Fibroblast of skin of right quadriceps (primary cell): ENCODE measurements at regions not wholly inside any gene's neighbourhood (a gene's known extent, or its start where the extent isn't known, plus 50 kb on each side); places are given as distances from the start of the nearest gene placed in this dataset.

Experiments used
- DNase-seq: peaks from one replicate; pipeline ENCODE4 v3.0.0-alpha.2; 2013

GRCh38 chr7:42348071-42348470 is 111.1 kb upstream of the GLI3 start:
- no peak for DNase-seq

- DNase-seq: no peak
Observed at GRCh38 chr7:42347616-42348015, 110.6 kb upstream of the GLI3 start.

GRCh38 chr7:42345478-42346299 is 108.7 kb upstream of the GLI3 start:
- DNase-seq: no peak

DNA sequence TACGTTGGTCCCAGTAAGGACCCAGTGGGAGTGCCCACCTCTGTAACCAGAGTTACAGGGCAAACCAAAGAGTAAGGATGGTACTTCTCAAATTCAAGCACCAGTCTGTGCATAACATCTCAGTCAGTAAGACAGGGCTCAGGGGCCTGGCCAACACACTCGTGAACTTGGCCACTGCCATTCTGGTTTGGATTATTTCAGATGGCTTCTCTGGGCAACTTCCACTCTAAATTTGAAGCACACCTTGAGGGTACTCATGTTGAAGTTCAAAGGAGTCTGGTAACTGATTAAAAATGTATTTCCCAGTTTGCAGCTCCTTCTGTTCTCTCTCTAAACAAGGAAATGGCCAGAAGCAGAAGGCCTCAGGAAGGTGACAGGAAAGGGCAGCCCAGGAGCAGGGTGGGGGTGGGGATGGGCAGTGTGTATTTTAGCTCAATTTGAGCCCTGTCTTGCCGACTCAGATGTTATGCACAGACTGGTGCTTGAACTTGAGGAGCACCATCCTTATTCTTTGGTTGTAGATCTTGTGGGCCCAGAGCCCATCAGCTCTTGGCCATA is 107.3 kb upstream of the GLI3 start:
- DNase-seq: no peak

- DNase-seq: no peak
Observed at GRCh38 chr7:42342381-42342780, 105.4 kb upstream of the GLI3 start.

- DNase-seq: peak; percentile 11
Observed at GRCh38 chr7:42340436-42340835, 103.4 kb upstream of the GLI3 start.

- no peak for DNase-seq
Observed at GRCh38 chr7:42338916-42339540, 102.0 kb upstream of the GLI3 start.

GRCh38 chr7:42338231-42338915 is 101.4 kb upstream of the GLI3 start:
- DNase-seq: peak; percentile 89

- no peak for DNase-seq
Observed at GRCh38 chr7:42337225-42337905, 100.4 kb upstream of the GLI3 start.

DNA sequence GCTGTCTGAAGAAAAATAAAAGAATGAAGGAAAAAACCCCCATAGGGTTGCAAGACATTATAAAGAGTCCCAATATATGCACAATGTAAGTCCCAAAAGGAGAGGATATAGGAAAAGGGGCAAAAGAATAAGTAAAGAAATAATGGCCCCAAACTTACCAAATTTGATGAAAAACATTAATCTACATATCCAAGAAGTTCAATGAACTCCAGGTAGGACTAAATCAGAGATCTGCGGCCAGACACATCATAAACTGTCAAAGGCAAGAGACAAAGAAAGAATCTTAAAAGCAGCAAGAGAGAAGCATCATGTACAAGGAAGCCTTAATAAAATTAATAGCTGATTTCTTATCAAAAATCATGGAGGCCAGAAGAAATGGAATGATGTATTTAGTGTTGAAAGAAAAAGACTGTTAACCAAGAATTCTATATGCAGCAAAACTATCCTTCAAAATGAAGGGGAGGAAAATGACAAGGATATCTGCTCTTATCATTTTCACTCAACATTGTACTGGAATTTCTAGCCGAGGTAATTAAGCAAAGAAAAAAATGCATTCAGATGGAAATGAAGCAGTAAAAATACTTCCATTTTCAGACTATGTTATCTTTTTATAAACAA is 95.7 kb upstream of the GLI3 start:
- DNase-seq: no peak

DNA sequence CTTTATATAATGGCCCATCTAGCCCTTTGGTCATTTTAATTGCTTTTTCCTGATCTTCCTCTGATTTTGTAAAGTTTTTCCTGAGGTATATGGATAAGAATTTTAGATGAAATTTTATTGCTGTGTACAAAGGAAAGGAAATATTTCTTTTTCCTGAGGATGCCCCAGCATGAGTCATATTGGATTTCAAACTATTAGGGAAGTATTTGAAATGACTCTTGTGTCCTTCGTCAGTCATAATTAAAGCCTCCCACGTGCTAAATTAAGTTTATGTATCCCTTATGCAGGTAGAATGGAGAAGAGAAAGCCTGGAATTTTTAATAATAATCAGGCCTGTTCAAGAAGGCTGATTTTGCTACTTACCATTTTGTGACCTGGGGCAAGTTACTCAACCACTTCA is 82.6 kb upstream of the GLI3 start:
- DNase-seq: peak; percentile 12

DNA sequence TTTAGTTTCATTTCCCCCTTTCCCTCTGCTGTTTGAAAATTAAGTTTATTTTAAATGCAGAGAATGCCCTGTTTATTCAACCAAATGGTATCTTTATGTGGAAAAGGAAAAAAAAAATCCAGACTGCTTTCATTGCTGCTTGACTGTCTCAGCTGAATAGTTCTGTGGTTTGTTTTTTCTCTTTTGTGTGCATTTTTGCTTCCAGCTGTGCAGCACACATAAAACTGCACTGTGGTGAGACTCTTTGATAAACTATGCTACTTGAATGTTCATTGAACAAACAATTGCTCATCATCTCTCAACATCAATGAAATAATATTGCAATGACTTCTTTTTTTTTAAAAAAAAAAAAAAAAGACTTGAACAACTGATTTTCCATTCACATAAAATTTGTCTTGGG is 78.6 kb upstream of the GLI3 start:
- peak; percentile 82 for DNase-seq

- peak; percentile 10 for DNase-seq
Observed at GRCh38 chr7:42315103-42315502, 78.1 kb upstream of the GLI3 start.

- peak; percentile 8 for DNase-seq
Observed at GRCh38 chr7:42314696-42315095, 77.7 kb upstream of the GLI3 start.

DNA sequence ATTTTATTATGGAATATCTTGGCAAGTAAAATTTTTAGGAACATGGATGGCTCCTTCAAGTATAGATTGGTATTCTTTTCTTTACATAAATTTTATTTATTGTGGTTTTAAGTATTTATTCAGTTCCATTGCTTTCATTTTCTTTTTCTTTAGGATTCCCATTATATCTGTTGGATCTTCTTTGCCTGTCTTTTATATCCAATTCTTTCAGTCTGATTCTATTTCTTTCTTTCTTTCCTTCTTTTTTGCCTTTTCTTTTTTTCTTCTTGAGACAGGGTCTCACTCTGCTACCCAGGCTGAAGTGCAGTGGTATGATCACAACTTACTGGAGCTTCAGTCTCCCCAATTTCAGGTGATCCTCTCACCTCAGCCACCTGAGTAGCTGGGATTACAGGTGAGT is 74.2 kb upstream of the GLI3 start:
- no peak for DNase-seq

DNA sequence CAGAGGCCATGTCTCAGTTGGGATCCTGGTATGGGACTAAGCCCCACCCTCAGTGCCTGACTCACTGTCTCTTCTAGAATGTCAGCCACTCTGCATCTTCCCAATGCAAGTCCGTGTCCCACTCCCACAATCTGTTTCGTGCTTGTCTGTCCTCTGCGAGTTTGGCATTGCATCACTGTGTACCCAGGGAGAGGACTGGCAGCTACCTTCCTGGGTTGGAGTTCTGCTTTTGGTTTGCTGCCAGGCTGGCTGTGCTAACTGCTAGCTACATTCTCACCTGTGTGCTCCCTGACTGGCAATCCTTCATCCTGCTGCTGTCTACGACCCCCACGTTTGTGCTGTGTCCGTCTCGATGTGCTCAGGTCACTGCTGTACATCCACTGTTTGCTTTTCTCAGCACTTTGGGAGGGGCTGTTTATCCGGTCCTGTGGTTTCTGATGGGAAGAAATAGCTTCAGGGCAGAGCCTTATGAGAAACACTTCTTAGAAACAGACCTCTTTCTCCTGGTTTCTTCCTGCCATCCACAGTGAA is 56.0 kb upstream of the GLI3 start:
- DNase-seq: no peak

- no peak for DNase-seq
Observed at GRCh38 chr7:42289473-42289872, 52.5 kb upstream of the GLI3 start.
